GM23248 (cell line): ENCODE measurements at regions not wholly inside any gene's neighbourhood (a gene's known extent, or its start where the extent isn't known, plus 50 kb on each side); places are given as distances from the start of the nearest gene placed in this dataset.

Experiments
- EZH2 ChIP-seq: fragments of 200-600 bp; sonication (generic); IDR thresholded peaks from 2 replicates; pipeline ENCODE4 v1.6.1; 2018; ENCODE audit warnings: antibody characterized with exemption, mild to moderate bottlenecking; ENCODE audit not compliant: insufficient read depth, poor library complexity, severe bottlenecking
- EZH2phosphoT487 ChIP-seq: fragments of 200-600 bp; sonication (generic); IDR thresholded peaks from 2 replicates; pipeline ENCODE4 v1.6.1; 2018; ENCODE audit warnings: antibody characterized with exemption, moderate library complexity, mild to moderate bottlenecking, low read depth; ENCODE audit not compliant: insufficient read depth

DNA sequence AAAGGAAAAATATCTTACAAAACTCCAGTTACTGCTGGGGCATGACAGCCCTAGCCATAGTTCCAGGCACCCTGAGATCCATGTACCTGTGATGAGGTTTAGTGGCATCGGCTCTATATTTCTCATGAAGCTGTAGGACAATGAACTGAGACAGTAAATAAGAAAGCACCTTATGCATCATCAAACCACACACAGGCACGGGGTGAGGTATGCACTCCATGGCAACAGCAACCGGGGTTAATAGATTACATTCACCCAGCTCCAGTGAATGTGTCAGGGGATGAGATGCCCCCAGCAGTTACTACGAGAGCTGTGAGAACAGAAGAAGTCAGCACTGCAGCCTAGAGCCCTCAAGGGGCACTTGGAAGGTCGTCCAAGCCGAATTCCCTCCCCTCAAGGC lies 162.0 kb upstream of the S1PR3 start:
- TF ChIP-seq EZH2 (no peak), EZH2phosphoT487 (no peak)
